ENCODE measurements at regions not wholly inside any gene's neighbourhood (a gene's known extent, or its start where the extent isn't known, plus 50 kb on each side); places are given as distances from the start of the nearest gene placed in this dataset.

GRCh38 chr11:120032766-120033390 is 105.0 kb downstream of the TRIM29 start:
- DNase-seq, result no peak

GRCh38 chr11:120031612-120032600 is 106.0 kb downstream of the TRIM29 start:
- DNase-seq, result no peak

DNA sequence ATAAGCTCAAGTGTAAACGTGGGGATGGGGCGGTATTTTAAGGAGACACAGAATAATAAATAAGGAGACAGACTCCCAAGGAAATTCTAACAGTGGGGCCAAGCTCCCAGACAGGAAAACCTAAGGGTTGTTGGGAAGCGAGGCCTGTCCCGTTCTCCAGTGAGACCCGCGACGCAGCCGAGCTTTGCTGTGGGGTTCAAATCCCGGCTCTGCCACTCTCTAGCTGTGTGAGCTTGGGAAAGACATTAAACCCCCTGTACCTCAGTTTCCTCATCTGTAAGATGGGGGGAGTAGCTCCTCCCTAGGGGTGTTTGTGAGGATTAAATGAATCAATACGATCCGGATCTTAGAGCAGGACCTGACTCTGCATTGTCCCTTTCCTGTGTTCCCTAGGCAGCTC is 106.8 kb downstream of the TRIM29 start:
- DNase-seq, result no peak

- no peak for DNase-seq
These were observed 107.5 kb downstream of the TRIM29 start for GRCh38 chr11:120030411-120030810.

GRCh38 chr11:120029321-120029720 is 108.6 kb downstream of the TRIM29 start:
- DNase-seq, result no peak

DNA sequence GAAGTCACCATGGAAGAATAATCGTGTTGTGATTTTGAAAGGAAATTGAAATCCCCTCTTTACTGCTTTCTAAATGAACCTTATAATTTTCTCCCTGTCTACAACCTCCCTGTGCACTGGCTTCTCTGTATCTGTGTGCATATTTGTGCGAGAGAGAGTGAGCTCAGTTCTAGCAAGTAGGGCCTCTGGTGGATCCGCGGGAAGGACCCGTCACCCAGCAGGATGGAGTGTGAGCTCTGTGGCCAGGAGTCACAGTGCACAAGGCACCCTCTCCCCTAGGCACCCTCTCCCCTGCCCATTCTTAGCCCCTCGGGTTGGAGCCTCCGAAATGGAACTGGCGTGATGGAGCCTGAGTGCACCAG is 109.0 kb downstream of the TRIM29 start:
- no peak for DNase-seq

DNA sequence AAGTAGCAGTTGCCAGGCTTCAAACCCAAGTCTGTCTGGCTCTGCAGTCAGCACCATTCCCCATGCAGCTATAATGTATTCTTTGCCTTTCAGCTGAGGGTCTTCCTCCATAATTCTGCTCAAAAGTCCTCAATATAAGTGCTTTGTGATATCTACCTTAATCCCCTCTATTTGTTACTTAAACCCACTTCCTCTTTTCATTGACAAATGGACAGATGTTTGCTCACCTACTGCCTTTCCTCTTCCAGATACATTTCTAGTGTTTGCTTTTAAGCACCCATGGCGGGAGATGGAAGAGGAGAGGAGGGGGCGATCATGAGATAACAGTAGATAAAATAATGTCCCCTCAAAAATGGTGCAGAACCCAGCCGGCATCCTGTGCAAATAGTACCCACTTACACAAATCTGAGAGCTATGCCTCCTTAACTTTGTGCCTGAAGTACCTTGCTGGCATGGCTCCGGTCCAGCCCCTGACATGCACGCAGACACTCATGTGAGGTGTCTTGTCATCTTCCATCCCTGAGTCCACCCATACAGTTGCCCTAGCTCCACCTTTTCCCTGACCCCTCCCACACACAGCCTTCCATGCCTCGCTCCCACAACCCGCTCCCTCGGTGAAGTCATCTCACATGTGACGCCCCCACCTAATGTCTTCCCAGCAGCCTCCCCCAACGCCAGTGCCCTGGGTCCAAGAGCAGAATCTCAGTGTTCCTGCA is 109.6 kb downstream of the TRIM29 start:
- DNase-seq, result no peak

DNA sequence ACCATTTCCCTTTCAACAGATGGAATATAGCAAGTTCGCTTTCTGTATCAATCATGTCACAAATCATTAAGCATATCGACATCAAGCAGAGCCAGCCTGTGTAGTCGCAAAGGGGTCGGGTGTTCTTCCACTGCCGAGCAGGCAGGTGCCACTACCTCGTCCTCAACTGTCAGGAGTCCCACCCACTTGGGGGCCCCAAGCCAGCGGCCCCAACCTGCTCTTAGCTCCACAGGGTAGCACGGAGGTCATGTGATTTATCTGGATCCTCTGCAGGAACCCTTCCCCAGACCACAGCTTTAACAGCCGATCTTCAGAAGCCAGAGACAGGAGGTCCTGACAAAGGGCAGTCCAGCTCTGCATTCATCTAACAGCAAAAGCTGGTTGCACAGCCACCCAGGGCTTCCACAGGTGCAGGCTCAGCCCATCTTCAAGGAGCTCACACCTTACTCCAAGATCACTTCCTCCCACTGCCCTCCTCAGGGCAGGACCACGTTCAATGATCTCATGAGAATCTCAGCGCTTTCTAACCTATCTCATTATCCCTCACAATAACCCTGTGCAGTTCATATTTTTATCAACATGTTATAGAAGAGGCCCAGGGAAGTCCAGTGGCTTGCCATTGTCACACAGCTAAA is 110.2 kb downstream of the TRIM29 start:
- no peak for DNase-seq

DNA sequence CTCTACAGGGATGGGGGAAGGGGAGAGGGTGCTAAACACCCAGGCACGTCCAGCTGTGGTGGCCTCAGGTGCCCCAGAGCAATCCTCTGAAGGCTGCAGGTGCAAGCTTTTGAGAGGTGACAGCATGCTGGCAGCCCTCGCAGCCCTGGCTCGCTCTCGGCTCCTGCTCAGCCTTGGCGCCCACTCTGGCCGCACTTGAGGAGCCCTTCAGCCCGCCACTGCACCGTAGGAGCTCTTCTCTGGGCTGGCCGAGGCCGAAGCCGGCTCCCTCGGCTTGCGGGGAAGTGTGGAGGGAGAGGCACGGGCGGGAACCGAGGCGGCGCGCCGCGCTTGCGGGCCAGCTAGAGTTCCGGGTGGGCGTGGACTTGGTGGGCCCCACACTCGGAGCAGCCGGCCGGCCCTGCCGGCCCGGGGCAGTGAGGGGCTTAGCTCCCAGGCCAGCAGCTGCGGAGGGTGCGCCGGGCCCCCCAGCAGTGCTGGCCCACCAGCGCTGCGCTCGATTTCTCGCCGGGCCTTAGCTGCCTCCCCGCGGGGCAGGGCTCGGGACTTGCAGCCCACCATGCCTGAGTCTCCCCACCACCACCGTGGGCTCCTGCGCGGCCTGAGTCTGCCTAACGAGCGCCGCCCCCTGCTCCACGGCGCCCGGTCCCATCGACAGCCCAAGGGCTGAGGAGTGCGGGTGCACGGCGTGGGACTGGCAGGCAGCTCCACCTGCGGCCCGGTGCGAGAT is 112.1 kb downstream of the TRIM29 start:
- no peak for DNase-seq

- DNase-seq, result no peak
These were observed 113.3 kb downstream of the TRIM29 start for GRCh38 chr11:120024586-120024985.

- no peak for DNase-seq
These were observed 113.9 kb downstream of the TRIM29 start for GRCh38 chr11:120024046-120024445.

- no peak for DNase-seq
These were observed 114.4 kb downstream of the TRIM29 start for GRCh38 chr11:120023551-120023950.

DNA sequence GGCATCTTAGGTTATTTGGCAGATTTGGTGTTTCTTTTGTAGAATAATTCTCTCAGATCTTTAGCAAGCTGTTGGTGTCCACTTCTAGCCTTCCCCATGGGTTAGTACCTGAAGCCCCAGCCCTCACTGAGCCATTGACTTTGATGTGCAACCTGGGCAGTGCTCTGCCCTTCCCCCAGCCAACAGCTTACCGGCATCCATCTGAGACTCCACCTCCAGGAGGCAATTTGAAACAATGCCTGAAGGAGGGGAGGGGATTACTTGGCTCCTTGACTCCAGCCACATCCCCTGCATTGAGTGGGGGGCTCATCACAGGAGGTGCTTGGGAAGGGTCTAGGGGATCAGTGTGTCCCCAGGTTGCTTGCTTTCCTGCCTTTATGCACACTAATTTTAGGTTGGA is 114.8 kb downstream of the TRIM29 start:
- DNase-seq, result no peak

GRCh38 chr11:120022617-120023016 is 115.3 kb downstream of the TRIM29 start:
- no peak for DNase-seq

- DNase-seq, result no peak
These were observed 115.9 kb downstream of the TRIM29 start for GRCh38 chr11:120021978-120022377.

GRCh38 chr11:120021391-120021953 is 116.4 kb downstream of the TRIM29 start:
- no peak for DNase-seq

GRCh38 chr11:120020981-120021380 is 116.9 kb downstream of the TRIM29 start:
- no peak for DNase-seq

DNA sequence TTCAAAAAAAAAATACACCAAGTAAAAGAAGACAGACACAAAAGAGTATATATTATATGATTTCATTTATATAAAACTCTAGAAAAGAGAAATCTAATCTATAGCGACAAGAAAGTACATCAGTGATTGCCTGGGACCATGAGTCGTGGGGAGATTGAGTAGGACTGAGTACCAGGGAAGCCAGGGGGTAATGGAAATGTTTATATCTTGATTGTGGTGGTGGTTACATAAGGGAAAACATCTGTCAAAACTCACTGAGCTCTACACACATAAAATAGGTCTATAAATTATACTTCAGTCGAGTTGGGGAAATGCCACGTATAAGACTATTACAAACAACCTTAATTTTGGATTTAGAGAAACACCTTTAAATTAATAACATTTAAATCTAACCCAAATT is 117.4 kb downstream of the TRIM29 start:
- no peak for DNase-seq

- no peak for DNase-seq
These were observed 118.7 kb downstream of the TRIM29 start for GRCh38 chr11:120019191-120019590.

GRCh38 chr11:120017582-120018150 is 120.2 kb downstream of the TRIM29 start:
- DNase-seq, result no peak

DNA sequence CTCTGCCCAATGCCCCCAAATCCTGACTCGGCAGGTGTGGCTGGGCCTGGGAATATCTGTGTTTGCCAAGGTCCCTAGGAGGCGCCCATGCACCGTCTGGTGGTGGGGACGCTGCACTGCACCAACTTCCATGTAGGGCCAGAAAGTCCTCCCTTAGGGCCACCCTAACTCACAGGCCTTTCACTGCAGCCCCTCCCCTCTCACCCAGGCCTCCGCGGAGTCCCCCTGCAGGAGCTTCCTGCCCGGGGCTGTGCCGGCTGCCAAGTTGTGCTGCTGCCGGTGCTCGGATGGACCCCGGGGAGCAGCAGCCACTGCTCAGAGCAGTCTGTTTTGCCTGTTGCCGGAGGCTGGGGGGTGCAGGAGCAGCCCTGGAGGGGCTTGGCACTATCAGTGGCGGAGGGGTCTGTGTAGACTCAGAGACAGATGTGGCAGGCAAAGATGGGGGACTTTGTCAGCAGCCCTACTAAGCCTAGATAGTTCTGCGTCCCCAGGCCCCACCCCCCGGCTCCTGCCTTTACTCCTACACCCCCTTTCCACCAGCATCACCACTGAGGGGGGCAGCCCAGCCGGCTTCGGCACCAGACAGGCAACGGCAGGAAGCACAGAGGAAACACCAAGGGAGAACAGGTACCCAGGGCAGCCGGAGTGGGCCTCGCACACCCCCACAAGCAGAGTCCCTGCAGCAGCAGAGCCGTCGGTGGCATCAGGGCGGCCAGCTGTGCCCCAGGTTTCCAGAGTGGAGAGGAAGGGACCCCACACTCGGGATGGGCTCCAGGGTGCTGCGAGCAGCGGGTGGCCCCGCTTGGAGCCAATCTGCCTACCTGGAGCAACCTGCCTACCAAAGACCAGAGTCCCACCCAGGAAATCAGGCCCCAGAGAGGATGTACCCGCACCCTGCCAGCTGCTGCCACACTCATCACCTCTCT is 124.3 kb downstream of the TRIM29 start:
- no peak for DNase-seq

All from NCI-H524 treated with DMSO at 0.1 percent for 48 hours (cell line).